NCI-H2171 treated with DMSO at 0.1 percent for 48 hours (cell line): ENCODE measurements at regions not wholly inside any gene's neighbourhood (a gene's known extent, or its start where the extent isn't known, plus 50 kb on each side); places are given as distances from the start of the nearest gene placed in this dataset.
A peak's percentile ranks its signal among the peaks of the same experiment; 100 is the strongest.

Source experiments
- DNase-seq: peaks from one replicate; lab custom pipeline; 2025; lab: John Stamatoyannopoulos, UW

- no peak for DNase-seq
These were observed 126.3 kb upstream of the IRX3 start for GRCh38 chr16:54412777-54413455.

- no peak for DNase-seq
These were observed 125.5 kb upstream of the IRX3 start for GRCh38 chr16:54412037-54412436.

- DNase-seq: no peak
These were observed 125.0 kb upstream of the IRX3 start for GRCh38 chr16:54411544-54411943.

GRCh38 chr16:54409982-54410381 lies 123.4 kb upstream of the IRX3 start:
- no peak for DNase-seq

- DNase-seq: peak; percentile 45
These were observed 121.0 kb upstream of the IRX3 start for GRCh38 chr16:54407596-54407995.

GRCh38 chr16:54405478-54405877 lies 118.9 kb upstream of the IRX3 start:
- peak; percentile 14 for DNase-seq

- no peak for DNase-seq
These were observed 117.0 kb upstream of the IRX3 start for GRCh38 chr16:54403580-54403979.

GRCh38 chr16:54402873-54403272 lies 116.3 kb upstream of the IRX3 start:
- DNase-seq: no peak

- no peak for DNase-seq
These were observed 115.7 kb upstream of the IRX3 start for GRCh38 chr16:54402270-54402669.

GRCh38 chr16:54400261-54400660 lies 113.7 kb upstream of the IRX3 start:
- DNase-seq: no peak

- DNase-seq: no peak
These were observed 112.4 kb upstream of the IRX3 start for GRCh38 chr16:54398986-54399385.

- DNase-seq: no peak
These were observed 111.3 kb upstream of the IRX3 start for GRCh38 chr16:54397838-54398237.

GRCh38 chr16:54397190-54397835 lies 110.7 kb upstream of the IRX3 start:
- no peak for DNase-seq

GRCh38 chr16:54389836-54390494 lies 103.4 kb upstream of the IRX3 start:
- DNase-seq: no peak

- no peak for DNase-seq
These were observed 98.6 kb upstream of the IRX3 start for GRCh38 chr16:54385141-54385540.

GRCh38 chr16:54381601-54382313 lies 95.2 kb upstream of the IRX3 start:
- no peak for DNase-seq

GRCh38 chr16:54375071-54375470 lies 88.5 kb upstream of the IRX3 start:
- DNase-seq: no peak

- DNase-seq: no peak
These were observed 87.2 kb upstream of the IRX3 start for GRCh38 chr16:54373534-54374520.

GRCh38 chr16:54370278-54371040 lies 83.9 kb upstream of the IRX3 start:
- peak; percentile 47 for DNase-seq

- no peak for DNase-seq
These were observed 83.3 kb upstream of the IRX3 start for GRCh38 chr16:54369861-54370260.

GRCh38 chr16:54366943-54367342 lies 80.4 kb upstream of the IRX3 start:
- DNase-seq: no peak
